ENCODE measurements at regions not wholly inside any gene's neighbourhood (a gene's known extent, or its start where the extent isn't known, plus 50 kb on each side); places are given as distances from the start of the nearest gene placed in this dataset.
"Not testable (repeated sequence)": the region's sequence is repeated elsewhere in the genome, so short reads cannot be mapped to it uniquely, and the experiment has no call there.

GRCh38 chr12:73714655-73715054 is 823.0 kb upstream of the ATXN7L3B start:
- no peak for DNase-seq
- no peak for ATAC-seq
- TF ChIP-seq CTCF (IDR thresholded peaks at IDR 0.05) (no peak), POLR2A (IDR thresholded peaks at IDR 0.05) (no peak)
- 86% methylated on average over 2 of the region's 2 CpGs for WGBS (ENCODE audit: insufficient coverage, low coverage, low lambda C conversion rate, missing lambda C conversion rate)
- no peak overlapping the region for H3K4me3 ChIP-seq
- intact Hi-C loops (cut with DNase I) = no loop called here
- H3K27ac ChIP-seq = no peak overlapping the region
- H3K9me3 ChIP-seq = no peaks in the 10 kb centered on the region
- H3K36me3 ChIP-seq = no peaks in the 10 kb centered on the region
- H3K27me3 ChIP-seq = no peaks in the 10 kb centered on the region
- no peaks in the 10 kb centered on the region for H3K4me1 ChIP-seq

- H3K4me3 ChIP-seq; ATAC-seq; H3K36me3 ChIP-seq; H3K9me3 ChIP-seq; H3K4me1 ChIP-seq; H3K27me3 ChIP-seq; intact Hi-C loops (cut with DNase I); H3K27ac ChIP-seq; DNase-seq: not testable (repeated sequence)
- 51% methylated on average over 2 of the region's 2 CpGs for WGBS (ENCODE audit: insufficient coverage, low coverage, low lambda C conversion rate, missing lambda C conversion rate)
These were observed 821.5 kb upstream of the ATXN7L3B start for GRCh38 chr12:73716143-73716542.

GRCh38 chr12:73719223-73719622 is 818.4 kb upstream of the ATXN7L3B start:
- no peak overlapping the region for H3K4me3 ChIP-seq
- no peaks in the 10 kb centered on the region for H3K4me1 ChIP-seq
- no peaks in the 10 kb centered on the region for H3K27me3 ChIP-seq
- H3K36me3 ChIP-seq = no peaks in the 10 kb centered on the region
- intact Hi-C loops (cut with DNase I) = no loop called here
- H3K27ac ChIP-seq = no peak overlapping the region
- DNase-seq (no peak), ATAC-seq (no peak)
- H3K9me3 ChIP-seq = no peaks in the 10 kb centered on the region
- 82% methylated on average over 5 of the region's 5 CpGs for WGBS (ENCODE audit: insufficient coverage, low coverage, low lambda C conversion rate, missing lambda C conversion rate)
- TF ChIP-seq POLR2A (IDR thresholded peaks at IDR 0.05) (no peak), CTCF (IDR thresholded peaks at IDR 0.05) (no peak)

DNA sequence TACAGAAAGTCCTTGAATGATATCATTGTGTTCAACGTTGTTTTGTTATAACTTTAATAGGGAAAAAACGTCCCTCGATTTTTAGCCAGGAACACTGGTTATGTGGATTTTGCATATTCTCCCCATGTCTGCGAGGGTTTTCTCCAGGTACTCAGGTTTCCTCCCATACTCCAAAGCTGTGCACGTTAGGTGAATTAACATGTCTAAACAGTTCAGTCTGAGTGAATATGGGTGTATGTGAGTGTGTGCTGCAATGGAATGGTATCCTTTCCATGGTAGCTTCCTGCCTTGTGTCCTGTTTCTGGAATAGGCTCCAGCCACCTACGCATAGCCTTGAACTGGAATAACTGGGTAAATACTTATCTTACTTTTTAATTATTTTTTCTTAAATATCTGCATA is 810.8 kb upstream of the ATXN7L3B start:
- no peak for TF ChIP-seq CTCF (IDR thresholded peaks at IDR 0.05)
- no peak for TF ChIP-seq POLR2A (IDR thresholded peaks at IDR 0.05)
- DNase-seq (no peak), ATAC-seq (no peak)
- H3K36me3 ChIP-seq = no peaks in the 10 kb centered on the region
- H3K27ac ChIP-seq = no peak overlapping the region
- no peak overlapping the region for H3K4me3 ChIP-seq
- no peaks in the 10 kb centered on the region for H3K27me3 ChIP-seq
- no peaks in the 10 kb centered on the region for H3K9me3 ChIP-seq
- no peaks in the 10 kb centered on the region for H3K4me1 ChIP-seq
- 77% methylated on average over 6 of the region's 6 CpGs for WGBS (ENCODE audit: insufficient coverage, low coverage, low lambda C conversion rate, missing lambda C conversion rate)
- intact Hi-C loops (cut with DNase I) = no loop called here

DNA sequence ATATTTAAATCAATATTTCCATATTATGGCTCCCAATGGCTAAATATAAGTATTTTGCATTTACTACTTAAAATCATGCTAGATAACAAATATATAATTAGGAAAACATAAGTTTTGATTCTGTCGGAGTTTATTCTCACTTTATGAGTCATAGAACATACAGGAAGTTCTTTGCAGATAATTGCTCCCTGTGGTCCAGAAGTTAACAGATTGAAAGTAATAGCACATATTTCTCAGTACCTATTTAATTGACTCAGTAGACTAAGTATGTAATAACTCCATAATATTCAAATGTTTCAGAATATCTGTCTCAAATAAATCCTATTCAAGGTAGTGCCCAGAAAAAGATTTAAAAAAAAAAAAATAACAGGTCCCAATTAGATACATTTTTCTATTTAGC is 806.0 kb upstream of the ATXN7L3B start:
- WGBS (ENCODE audit: insufficient coverage, low coverage, low lambda C conversion rate, missing lambda C conversion rate) = 37% methylated on average over 1 of the region's 1 CpG
- intact Hi-C loops (cut with DNase I) = no loop called here
- H3K4me3 ChIP-seq = no peak overlapping the region
- DNase-seq (no peak), ATAC-seq (no peak)
- no peaks in the 10 kb centered on the region for H3K27me3 ChIP-seq
- no peaks in the 10 kb centered on the region for H3K4me1 ChIP-seq
- TF ChIP-seq POLR2A (IDR thresholded peaks at IDR 0.05) (no peak), CTCF (IDR thresholded peaks at IDR 0.05) (no peak)
- no peak overlapping the region for H3K27ac ChIP-seq
- H3K36me3 ChIP-seq = no peaks in the 10 kb centered on the region
- H3K9me3 ChIP-seq = no peaks in the 10 kb centered on the region
